SU-DHL-6 (cell line): ENCODE measurements at regions not wholly inside any gene's neighbourhood (a gene's known extent, or its start where the extent isn't known, plus 50 kb on each side); places are given as distances from the start of the nearest gene placed in this dataset.

Experiments used
- CTCF ChIP-seq: fragments of 200-600 bp; sonication (generic); IDR thresholded peaks from one replicate; pipeline ENCODE4 v1.5.1; 2017; ENCODE audit warnings: antibody characterized with exemption, mild to moderate bottlenecking, low read length, moderate library complexity; ENCODE audit not compliant: insufficient read depth, poor library complexity, severe bottlenecking
- EZH2phosphoT487 ChIP-seq: fragments of 200-600 bp; sonication (generic), shearing (Covaris generic); conservative IDR thresholded peaks from 2 replicates; pipeline ENCODE4 v1.6.1; 2018; ENCODE audit warnings: mild to moderate bottlenecking, antibody characterized with exemption, low read length, moderate library complexity, mixed read lengths

- TF ChIP-seq CTCF (no peak), EZH2phosphoT487 (no peak)
These were observed 322.5 kb upstream of the ZNF507 start for GRCh38 chr19:32022731-32023563.
